ENCODE measurements at regions not wholly inside any gene's neighbourhood (a gene's known extent, or its start where the extent isn't known, plus 50 kb on each side); places are given as distances from the start of the nearest gene placed in this dataset.

DNA sequence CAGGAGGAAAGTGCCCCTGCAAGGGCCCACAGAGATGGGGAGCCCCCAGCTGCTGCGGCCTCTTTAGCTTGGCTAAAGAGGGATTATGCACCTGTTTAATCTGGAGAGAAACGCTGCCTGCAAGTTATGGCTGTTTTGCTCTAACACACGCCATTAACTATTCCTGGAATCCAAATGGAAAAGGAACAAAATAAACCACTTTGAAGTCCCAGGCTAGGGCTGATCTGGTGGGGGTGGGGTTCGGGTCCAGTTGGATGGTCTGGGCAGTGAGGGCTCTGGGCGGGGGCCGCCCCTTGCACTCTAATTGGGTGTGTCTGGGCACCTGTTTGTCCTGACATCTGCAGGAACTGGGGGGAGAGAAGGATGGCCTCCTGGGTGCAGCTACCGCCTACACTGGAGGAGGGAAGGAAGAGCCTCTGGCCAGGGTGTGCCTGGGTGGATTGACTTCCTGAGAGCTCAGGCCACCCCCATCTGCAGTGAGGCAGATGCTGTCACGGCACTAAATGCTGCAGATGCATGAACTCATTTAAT is 300.6 kb downstream of the ZEB1 start:
- POLR2A ChIA-PET = no interaction called here
- CTCF ChIA-PET = no interaction called here

DNA sequence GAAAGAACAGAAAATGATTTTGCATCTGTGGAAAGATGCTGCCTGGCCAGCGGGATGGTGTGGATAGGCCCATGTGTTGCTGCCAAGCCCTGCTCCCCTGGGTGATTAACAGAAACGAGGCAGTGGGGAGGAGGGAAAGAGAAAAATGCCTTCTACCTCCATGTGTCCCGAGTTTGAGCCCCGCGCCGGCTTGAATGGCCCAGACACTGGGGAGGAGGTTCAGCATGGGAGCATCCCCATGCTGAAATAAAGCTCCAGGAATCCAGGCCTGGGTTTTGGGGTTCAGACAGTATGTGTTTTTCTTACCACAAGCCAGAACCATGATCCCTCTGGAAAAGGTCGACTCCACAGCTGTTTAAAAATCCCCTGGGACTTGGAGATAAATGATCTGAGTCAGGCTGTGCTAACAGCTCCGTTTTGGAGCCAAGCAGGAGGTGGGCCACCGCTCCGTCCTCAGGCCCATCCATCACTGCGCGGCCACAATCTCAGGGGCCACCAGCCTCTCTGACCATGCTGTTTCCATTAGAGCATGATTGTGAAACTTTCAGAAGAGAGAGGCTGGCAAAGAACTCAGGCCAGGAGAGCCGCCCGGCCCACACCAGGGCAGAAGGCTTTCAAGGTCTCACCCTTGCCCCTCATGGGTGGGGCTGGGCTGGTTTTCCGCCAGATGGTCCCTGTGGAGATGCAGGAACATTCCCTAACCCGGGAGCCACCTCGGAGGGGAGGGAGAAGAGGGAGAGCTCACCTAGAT is 299.7 kb downstream of the ZEB1 start:
- POLR2A ChIA-PET = no interaction called here
- CTCF ChIA-PET = no interaction called here

DNA sequence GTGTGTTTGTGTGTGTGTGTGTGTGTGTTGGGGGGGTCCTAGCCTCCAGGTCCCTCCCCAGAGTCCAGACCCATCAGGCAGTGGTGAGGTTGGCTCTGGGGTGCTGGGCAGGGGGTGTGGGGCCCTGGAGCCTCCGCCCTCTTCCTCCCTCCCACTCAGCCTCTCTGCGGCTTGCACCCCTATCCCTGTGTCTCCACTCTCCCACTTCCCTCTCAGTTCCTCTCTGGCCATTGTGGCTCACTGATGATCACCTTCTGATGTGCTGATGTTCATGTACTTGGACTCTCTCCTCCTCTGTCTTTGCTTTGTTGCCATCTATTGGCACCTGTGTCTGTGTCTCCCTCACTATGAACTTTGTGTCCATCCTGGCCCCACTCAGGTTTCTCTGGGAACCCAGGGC is 298.7 kb downstream of the ZEB1 start:
- ChIA-PET CTCF (no interaction called here), POLR2A (no interaction called here)

DNA sequence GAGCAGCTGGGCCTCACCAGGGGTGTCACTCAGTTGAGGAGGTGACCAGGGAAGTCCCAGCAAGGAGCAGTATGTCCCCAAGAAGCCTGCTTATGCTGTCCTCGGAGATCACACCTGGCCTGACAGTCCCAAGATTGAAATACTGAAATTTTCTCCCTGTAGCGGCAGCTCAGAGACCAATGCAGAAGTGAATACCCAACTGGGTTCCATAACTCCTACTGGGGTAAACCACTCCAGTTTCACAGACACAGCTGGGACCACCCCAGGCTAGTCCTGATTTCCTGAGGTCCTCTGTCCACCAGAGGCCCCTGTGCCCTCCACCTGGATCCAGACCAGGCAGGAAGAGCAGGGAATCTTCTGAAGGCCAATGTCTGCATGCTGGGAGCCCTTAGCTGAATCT is 298.1 kb downstream of the ZEB1 start:
- ChIA-PET CTCF (no interaction called here), POLR2A (no interaction called here)

DNA sequence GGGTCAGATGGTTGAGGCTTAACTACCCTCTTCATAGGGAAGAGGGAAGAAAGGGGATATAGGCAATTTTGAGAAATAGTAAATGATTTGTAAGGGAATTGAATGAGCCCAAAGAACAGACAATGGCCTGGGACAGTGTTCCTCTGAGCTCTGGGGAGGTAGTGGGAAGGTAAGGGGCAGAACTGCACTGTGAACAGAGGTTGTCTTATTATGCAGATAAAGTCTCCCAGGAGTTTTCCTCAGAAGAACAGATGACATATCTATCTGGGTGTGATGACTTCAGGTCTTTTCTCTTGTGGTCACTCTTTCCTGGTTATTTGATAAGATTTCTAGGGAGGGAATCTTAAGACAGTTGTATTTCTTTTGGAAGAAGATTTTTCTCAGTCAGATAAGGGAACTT is 296.1 kb downstream of the ZEB1 start:
- ChIA-PET POLR2A (no interaction called here), CTCF (no interaction called here)

DNA sequence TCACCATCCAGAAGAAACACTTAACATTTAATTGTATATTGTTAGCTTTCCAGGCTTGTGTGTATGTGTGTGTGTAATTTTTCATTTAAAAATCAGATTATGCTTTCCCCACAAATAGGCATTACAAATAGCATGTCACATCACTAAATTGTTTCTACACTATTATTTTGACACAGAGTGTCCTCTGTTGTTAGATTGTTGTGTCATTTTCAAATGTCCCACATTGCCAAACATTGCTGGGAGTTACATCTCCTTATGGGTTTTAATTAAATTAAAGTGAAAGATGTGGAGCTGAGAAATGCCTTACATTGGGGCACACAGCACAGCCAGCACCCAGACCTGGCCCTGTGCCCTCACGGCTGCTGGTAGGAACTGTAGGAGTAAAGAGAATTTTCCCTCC is 295.6 kb downstream of the ZEB1 start:
- POLR2A ChIA-PET = no interaction called here
- CTCF ChIA-PET = no interaction called here

DNA sequence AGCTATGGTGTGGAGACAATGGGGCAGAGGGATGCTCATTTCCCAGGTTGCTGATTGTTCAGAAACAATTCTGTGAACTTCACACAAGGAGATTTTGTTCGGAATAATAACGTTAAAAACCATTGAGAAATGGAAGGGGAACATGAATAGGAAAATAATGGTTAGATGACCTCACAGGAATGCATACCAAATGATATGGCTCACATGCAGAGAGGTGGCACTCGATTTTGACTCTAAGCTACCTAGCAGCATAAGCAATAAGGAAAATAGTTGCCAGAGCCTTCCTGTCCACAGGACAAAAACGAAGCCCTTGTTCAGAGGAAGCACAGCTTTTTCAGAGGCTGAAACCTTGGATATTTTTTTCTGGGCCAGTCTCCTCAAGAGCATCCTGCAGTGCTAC is 293.1 kb downstream of the ZEB1 start:
- CTCF ChIA-PET = interaction anchor here (0.8 kb wide), 1 partner anchor 18 kb away, joined by 3 read pairs; no protein-coding TSS in a partner anchor
- POLR2A ChIA-PET = no interaction called here

DNA sequence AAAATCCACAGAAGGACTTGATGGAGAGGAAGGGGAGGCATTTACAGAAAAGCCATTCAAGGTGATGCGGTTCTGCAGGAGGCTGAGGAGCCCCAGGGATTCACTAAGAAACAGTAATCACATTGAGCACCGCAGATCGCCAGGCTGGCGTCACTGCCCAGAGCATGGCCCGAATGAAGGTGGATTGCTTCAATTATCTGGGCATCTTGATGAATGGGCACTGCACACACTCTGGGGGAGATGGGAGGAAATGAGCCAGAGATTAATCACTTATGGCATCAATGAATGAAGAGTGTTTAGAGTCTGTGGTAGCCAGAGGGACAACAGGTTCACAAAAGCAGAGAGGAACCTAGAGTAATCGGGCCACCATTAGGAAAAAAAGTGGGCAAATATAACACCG is 292.1 kb downstream of the ZEB1 start:
- ChIA-PET POLR2A (no interaction called here), CTCF (no interaction called here)

DNA sequence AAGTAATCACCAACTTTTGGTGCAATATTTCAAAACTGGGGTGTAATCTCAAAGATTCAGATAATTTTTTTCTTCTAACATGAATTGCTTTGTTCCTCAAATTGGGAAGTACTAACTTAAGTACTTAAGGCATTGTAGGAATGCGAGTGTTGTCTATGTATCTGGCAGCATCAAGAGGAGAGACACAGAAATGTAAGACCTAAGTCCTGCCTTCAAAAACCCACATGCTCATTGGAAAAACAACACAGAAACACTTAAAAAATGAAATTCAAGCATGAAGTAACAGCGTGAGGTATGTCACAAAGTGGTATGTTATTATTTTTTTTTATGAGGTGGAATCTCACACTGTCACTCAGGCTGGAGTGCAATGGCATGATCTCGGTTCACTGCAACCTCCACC is 288.5 kb downstream of the ZEB1 start:
- ChIA-PET POLR2A (no interaction called here), CTCF (no interaction called here)

DNA sequence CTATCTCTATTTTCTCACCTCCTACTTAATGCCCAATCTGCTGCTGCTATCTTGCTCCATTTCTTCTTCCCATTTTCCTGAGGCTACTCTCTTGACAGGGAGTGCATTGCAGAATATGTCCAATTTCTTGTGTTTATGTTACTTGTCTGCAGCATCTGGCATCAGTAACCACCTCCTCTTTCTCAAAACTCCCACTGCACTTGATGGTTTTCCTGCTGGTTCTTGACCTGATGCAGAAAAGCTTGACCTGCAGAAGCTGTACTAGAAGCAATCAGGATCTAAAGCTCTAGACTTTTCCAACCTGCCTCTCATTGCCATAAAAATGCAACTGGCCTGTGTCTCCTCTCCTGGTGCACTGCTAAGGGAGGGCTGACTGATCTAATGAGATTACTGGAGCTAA is 287.8 kb downstream of the ZEB1 start:
- POLR2A ChIA-PET = no interaction called here
- CTCF ChIA-PET = no interaction called here

DNA sequence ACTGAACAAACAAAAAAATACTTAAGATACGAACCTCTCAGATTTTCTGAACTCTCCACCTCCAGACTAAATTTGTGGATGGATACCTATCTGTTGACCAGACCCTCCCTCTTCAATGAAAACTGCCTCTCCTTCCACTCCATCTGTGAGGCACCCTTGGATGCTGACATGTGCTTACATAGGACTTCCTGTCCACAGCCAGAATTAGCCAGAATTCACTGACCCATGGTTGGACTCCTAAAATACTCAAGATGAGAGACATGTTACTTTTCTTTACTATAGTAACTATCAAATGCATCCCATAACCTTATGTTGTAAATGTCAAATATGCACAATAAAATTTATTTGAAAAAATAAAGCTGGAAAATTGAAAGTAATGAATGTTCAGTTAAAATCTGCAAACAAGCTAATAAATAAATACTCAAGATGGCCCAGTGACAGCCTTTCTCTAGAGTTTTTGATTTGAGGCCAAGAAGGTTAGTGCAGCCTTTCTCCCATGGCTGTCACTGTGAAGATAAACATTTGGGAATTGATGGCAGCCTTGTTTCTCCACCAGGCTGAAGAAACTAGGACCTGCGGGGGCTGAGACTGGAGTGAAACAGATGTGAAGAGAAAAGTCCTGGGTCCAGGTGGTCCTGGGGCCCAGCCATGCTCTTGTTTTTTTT is 287.0 kb downstream of the ZEB1 start:
- ChIA-PET CTCF (no interaction called here), POLR2A (no interaction called here)

DNA sequence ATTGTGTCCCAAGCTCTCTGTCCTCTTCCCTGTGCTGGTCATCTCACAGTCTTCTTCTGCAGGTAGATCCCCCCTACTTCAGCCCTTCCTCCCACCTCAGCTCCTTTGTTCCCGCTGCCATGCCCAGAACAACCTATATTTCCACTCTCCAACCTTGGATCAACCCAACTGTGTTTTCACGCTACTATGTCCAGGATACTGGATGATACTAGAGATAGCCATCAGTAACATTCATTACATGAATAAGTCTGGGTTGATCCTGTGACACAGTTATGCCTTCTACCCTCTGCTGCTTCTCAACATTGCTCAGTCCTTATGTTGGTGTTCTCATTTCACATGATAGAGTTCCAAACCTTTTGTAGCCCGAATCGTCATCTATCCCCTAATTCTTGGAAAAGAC is 286.4 kb downstream of the ZEB1 start:
- CTCF ChIA-PET = no interaction called here

DNA sequence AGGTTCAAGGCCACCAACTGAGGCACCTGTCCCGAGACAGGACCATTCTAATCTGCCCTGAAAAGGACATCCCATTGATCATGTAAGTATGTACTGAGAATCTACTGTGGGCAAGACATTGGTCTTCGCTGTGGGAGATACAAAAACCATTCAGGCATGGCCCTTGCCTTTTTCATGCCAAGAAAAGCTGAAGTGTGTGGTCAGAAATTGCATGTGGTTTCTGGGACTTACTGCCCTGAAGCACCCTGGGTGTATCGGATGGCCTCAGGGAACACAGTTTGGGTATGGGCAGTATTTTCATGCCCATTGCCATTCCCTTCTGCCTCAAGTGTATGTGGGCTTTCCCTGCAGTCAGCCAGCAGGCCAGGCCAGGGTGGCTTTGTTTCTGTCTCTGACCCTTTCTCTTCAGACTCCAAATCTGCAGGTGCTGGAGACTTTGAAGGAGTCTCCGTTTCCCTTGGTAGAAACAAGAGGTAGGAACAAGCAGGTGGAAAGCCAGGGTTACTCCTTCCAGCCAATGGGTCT is 285.7 kb downstream of the ZEB1 start:
- ChIA-PET POLR2A (no interaction called here), CTCF (no interaction called here)

More for the DNA sequence above, 286.4 kb downstream of the ZEB1 start:
- POLR2A ChIA-PET = no interaction called here

DNA sequence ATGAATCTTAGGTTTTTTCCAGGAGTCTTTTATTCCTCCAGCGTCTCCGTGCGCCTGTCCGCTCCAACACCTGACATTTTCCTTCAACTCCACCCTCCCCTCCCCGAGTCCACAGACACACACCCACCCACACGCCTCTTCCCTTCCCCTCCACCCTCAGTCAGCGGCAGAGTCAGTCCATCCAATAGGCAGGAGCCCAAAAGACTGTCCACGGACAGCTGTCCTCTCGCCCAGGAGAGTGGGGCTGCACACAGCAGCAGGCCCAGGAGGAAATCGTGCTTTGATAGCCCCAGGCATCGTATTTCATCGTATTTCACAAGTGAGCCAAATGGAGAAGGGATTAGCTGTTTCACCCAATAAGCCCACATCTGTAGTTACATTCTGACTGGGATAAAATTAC is 285.1 kb downstream of the ZEB1 start:
- CTCF ChIA-PET = no interaction called here
- POLR2A ChIA-PET = interaction anchor here (1.1 kb wide), 1 partner anchor 572 kb away, joined by 5 read pairs; the partner anchor contains the start of gene ZNF438

DNA sequence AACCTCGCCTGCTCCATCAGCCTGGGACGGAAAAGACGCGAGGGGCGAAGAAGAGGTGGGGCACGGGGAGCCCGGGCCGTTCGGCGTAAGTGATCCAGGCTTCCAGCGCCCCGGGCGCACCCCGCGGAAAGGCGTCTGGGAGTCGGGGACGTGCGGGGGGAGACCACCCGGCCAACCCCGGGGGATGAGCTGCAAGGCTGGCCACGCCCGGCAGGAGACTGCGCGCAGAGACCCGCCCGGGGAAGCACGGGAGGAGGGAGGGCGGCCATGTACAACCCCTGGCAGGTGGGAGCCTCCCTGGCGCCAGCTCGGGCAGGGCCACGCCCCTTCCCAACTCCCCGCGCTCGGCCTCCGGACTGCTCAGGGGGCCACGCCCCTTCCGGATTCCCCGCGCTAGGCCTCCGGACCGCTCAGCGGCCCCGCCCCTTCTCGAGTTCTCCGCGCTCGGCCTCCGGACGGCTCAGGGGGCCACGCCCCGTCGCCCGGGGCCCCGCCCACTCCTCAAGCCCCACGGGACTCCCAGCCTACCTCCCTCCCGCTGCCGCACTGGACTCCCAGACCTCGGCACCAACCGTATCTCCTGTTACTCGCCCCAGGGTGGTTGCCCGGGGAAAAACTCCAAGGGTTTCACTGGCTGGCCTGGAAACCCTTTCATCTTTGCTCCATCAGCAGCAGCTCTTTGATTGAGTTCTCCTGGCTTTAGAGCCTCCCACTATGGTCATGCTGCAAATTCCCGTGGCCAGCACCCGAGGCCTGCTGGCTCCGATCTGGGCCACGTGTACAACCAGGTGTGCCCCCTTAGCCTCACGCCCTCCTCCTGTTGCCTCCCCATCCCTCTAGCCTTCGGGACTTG is 284.4 kb downstream of the ZEB1 start:
- ChIA-PET CTCF (no interaction called here), POLR2A (interaction anchor here (0.6 to 1.1 kb wide), 2 partner anchors 158 to 572 kb away, joined by 4 to 5 read pairs; partner anchors contain the start of gene ZNF438)

DNA sequence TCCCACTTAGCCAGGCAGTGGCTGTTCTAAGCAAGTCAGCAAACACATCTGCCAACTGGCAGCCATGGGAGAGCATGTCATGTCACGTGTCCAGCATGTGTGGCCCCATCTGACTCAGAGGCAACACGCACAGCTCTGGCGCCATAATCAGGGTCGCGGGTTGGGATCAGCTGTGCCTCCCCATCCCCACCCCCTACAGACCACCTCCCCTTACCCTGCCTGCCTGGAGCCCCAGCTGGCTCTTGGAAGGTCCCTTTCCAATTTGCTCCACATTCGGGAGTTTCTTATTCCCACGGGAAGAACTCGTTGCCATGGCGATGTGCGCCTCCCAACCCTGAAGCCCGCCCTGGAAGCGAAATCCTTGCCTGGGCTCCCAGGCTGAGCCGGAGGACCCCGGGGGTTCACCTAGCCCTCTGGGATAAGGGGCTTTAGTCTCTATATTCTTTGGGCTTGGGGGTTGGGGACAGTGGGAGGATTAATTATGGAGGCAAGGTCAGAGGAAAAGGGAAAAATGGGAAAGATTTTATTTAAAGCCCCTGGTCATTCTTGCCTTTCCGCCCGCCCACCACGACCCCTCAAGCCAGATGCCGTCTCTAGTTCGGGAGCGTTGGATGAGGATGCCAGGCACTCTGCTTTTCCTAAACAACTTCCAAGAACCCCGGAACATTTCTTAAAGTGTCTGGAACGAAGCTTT is 283.7 kb downstream of the ZEB1 start:
- POLR2A ChIA-PET = no interaction called here
- CTCF ChIA-PET = interaction anchor here (0.7 kb wide), 1 partner anchor 851 kb away, joined by 4 read pairs; no protein-coding TSS in a partner anchor

DNA sequence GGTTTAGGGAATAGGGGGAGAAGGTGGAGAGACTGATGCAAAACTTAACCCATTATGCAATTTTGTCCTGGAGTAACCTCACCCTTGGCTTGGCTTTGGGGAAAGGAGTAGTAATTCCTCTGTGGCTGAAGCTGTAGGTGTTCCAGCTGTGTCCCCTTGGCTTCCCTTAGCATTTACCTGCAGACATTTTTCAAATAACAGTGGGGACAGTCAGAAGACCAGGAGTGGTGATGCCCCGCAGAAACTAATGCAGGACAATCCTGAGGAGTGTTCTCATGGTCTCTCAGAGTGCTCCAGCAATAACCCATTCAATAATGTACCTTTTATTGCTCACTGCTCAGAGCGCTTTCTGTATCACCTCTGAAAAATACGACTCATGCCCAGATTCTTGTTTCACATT is 282.1 kb downstream of the ZEB1 start:
- CTCF ChIA-PET = no interaction called here
- POLR2A ChIA-PET = no interaction called here

DNA sequence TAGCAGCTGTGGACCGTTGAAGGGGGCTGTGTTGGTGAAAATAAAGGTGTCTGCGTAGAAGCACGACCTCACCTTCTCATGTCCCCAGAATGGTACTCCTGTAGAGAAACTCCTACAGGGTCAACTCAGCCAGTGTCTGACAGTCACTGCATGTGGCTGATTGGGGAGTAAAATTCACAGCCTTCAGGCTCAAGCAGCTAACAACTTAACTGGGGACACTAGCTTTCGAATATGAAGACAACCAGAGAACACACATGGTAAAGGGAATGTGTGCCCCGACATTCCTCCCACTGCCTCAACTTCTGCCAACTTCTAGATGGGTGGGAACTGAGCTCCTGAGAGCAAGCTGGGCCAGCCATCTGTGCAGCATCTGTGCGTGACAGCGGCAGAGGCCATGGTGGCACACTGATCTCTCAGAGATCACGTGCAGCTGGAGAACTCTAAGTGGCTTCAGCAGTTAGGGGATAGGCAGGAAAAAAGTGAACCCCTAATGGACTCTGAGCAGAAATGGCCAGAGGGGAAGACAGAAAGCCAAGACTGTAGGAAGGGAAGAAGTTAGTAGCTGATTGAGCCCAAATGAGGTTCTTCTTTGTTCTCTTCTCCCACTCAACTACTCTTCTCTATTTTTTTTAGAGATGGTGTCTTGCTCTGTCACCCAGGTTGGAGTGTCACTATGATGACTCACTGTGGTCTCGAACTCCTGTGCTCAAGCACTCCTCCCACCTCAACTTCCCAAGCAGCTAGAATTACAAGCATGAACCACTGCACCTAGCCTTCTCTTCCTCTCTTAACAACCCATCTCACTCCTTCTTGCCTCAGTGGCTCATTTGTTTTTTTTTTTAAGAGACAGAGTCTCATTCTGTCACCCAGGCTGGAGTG is 280.8 kb downstream of the ZEB1 start:
- ChIA-PET CTCF (no interaction called here), POLR2A (no interaction called here)

DNA sequence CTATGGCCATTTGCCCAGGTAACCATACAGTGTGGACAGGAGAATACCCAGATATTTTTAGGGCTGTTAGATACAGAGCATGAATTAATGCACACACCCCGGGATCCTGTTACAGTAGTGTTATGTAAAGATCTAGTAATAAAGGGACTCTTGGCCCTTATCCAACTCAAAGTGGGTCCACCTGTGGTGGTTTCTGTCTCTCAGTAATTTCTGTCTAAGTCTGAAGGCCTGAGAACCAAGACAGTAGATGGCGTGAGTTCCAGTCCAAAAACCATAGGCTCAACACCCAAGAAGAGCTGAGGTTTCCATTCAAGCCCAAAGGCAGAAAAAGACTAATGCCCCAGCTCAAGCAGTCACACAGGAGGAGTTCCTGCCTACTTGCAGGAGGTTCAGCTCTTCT is 277.7 kb downstream of the ZEB1 start:
- CTCF ChIA-PET = no interaction called here
- POLR2A ChIA-PET = no interaction called here
